Stimulated activated naive CD8-positive, alpha-beta T cell treated with anti-CD3 and anti-CD28 coated beads, Interleukin-15, Interleukin-2, amounts not matched to agents 100 ng/mL and 50 ng/mL, for 24 hours (primary cell): ENCODE measurements at regions not wholly inside any gene's neighbourhood (a gene's known extent, or its start where the extent isn't known, plus 50 kb on each side); places are given as distances from the start of the nearest gene placed in this dataset.

Source experiments
- H3K27ac Mint-ChIP-seq: one replicate; pipeline ENCODE4 v1.8.0; 2021; ENCODE audit warnings: mild to moderate bottlenecking, mixed read lengths
- H3K27me3 Mint-ChIP-seq: one replicate; pipeline ENCODE4 v1.8.0; 2021; ENCODE audit warnings: mixed read lengths
- H3K36me3 Mint-ChIP-seq: one replicate; pipeline ENCODE4 v1.8.0; 2021; ENCODE audit warnings: low read depth, mixed read lengths
- H3K4me1 Mint-ChIP-seq: one replicate; pipeline ENCODE4 v1.8.0; 2021; ENCODE audit warnings: low read depth, mixed read lengths
- H3K4me3 Mint-ChIP-seq: one replicate; pipeline ENCODE4 v1.8.0; 2021; ENCODE audit warnings: mild to moderate bottlenecking, mixed read lengths
- H3K9me3 Mint-ChIP-seq: one replicate; pipeline ENCODE4 v1.8.0; 2021; ENCODE audit warnings: mixed read lengths

DNA sequence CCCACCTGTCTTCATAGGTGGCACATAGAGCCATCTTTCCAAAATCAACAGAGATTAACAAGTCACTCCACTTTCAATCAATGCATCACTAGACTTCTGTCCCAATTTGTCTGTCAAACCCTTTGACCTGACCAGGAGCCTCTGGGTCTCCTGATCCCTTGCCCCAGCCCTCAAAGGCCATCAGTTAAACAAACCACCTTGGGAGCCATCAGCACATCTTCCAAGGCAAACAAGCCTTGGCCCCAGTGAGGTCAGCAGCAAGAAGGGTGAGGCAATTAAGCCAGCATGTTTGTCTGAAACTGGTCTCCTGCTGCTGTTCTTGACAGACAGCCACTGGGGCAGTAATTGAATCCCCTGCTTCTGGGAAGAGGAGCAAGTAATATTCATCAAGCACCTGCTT is 742.8 kb upstream of the TBX3 start:
- no peak overlapping the region for H3K27ac Mint-ChIP-seq
- H3K36me3 Mint-ChIP-seq, result no peaks in the 10 kb centered on the region
- H3K9me3 Mint-ChIP-seq, result no peaks in the 10 kb centered on the region
- no peak overlapping the region for H3K4me3 Mint-ChIP-seq
- H3K4me1 Mint-ChIP-seq, result no peaks in the 10 kb centered on the region
- no peaks in the 10 kb centered on the region for H3K27me3 Mint-ChIP-seq

DNA sequence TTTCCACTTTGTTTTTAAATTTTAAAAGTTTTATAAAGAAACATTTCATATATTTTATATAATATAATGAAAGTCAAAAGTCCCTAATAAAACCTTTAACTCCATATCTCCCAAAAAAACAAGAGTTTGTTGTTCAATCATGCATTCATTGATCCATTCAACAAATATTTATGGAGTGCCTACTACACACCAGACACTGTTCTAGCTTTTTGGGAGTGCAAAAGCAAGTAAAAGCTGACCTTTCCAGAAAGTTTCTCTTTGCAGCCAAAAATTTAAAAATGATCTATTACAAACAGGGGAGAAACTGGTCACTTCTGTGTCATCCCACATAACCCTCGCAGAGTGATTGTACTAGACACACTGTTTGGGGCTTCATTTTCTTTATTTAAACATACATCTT is 740.0 kb upstream of the TBX3 start:
- Mint-ChIP-seq H3K4me1 (no peaks in the 10 kb centered on the region), H3K27me3 (no peaks in the 10 kb centered on the region), H3K4me3 (no peak overlapping the region)

DNA sequence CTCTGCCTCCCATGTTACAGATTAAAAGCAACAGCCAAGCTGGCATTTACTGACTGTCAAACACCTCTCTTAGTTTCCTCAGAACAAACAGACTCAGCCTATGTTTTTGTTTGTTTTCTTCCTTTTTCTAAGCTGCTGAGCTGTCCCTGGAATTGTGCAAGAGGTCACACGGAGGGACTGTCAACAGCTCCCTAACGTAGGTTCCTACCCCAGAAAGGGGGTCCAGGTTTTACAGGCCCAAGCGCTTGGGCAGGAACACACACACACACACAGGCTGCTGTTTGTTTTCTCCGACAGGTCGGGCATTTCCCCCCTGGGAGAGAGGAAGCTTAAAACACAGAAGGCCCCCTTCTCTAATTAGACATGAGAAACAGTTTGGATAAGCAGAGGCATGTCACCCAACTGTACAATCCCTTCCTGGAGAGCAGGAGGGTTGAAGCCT is 739.6 kb upstream of the TBX3 start:
- no peaks in the 10 kb centered on the region for H3K9me3 Mint-ChIP-seq
- no peak overlapping the region for H3K27ac Mint-ChIP-seq

More for the DNA sequence above, 740.0 kb upstream of the TBX3 start:
- no peaks in the 10 kb centered on the region for H3K9me3 Mint-ChIP-seq
- H3K36me3 Mint-ChIP-seq, result no peaks in the 10 kb centered on the region
- no peak overlapping the region for H3K27ac Mint-ChIP-seq

DNA sequence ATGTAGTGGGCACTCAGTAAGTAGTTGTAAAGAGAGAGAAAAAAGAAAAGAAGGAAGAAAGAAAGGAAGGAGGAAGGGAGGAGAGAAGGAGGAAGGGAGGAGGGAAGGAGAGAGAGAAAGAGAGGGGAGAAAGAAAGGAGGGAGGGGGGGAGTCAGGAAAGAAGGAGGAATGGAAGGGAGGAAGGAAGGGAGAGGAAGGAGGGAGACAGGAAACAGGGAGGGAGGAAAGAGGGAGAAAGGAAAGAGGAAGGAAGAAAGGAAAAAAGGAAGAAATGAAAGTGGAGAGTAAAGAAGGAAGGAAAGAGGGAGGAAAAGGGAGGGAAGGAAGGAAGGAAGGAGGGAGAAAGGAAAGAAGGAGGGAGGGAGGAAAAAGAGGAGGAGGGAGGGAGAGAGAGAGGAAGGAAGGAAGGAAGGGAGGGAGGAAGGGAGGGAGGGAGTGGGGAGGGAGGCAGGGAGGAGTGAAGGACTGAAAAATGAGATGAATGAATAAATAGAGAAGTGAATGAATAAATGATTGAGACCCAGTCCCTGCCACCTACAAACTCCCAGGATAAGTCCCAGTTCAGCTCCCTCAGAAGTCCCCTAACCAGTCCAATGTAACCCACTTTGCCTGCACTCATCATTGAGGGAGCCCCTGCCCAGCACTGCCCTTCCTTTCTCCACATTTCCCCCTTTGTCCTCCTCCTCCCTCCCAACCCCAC is 739.0 kb upstream of the TBX3 start:
- Mint-ChIP-seq H3K9me3 (no peaks in the 10 kb centered on the region), H3K27me3 (no peaks in the 10 kb centered on the region), H3K4me3 (no peak overlapping the region), H3K4me1 (no peaks in the 10 kb centered on the region), H3K36me3 (no peaks in the 10 kb centered on the region), H3K27ac (no peak overlapping the region)

More for the DNA sequence above, 739.6 kb upstream of the TBX3 start:
- no peaks in the 10 kb centered on the region for H3K27me3 Mint-ChIP-seq
- no peak overlapping the region for H3K4me3 Mint-ChIP-seq
- no peaks in the 10 kb centered on the region for H3K36me3 Mint-ChIP-seq
- H3K4me1 Mint-ChIP-seq, result no peaks in the 10 kb centered on the region

- H3K4me1 Mint-ChIP-seq, result no peaks in the 10 kb centered on the region
- no peak overlapping the region for H3K27ac Mint-ChIP-seq
- H3K36me3 Mint-ChIP-seq, result no peaks in the 10 kb centered on the region
- H3K4me3 Mint-ChIP-seq, result no peak overlapping the region
- peaks cover 4% of the 10 kb centered on the region for H3K9me3 Mint-ChIP-seq
- no peaks in the 10 kb centered on the region for H3K27me3 Mint-ChIP-seq
Measured at GRCh38 chr12:115421796-115422709, 738.1 kb upstream of the TBX3 start.

GRCh38 chr12:115421350-115421749 is 737.4 kb upstream of the TBX3 start:
- Mint-ChIP-seq H3K4me3 (no peak overlapping the region), H3K27ac (no peak overlapping the region), H3K36me3 (no peaks in the 10 kb centered on the region), H3K9me3 (peaks cover 8% of the 10 kb centered on the region), H3K4me1 (no peaks in the 10 kb centered on the region), H3K27me3 (no peaks in the 10 kb centered on the region)

DNA sequence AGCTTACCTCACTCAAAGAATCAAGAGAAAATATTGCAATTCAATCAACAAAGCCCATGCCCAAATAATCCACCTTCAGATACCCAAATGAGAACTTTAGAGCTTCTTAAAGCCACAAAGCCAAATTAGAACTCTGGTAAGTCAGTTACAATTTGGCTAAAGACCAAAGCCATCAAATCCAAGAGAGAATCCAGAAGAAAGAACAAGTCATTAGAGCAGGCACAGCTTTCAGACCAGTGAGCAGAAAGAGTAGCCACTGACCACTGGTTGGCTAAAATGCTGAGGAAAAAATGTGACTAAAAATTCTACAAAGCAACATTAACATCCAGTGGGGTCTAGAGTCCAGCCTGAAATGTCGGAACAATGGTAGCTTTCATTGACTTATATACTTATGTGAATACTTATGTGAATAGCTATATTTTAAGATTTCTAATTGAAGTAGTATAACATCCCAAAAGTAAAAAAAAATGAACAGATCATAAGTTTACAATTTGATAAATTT is 735.2 kb upstream of the TBX3 start:
- H3K4me3 Mint-ChIP-seq, result no peak overlapping the region
- H3K27me3 Mint-ChIP-seq, result no peaks in the 10 kb centered on the region
- no peaks in the 10 kb centered on the region for H3K4me1 Mint-ChIP-seq
- no peak overlapping the region for H3K27ac Mint-ChIP-seq
- H3K9me3 Mint-ChIP-seq, result peaks cover 13% of the 10 kb centered on the region
- H3K36me3 Mint-ChIP-seq, result no peaks in the 10 kb centered on the region

GRCh38 chr12:115417610-115418009 is 733.6 kb upstream of the TBX3 start:
- H3K9me3 Mint-ChIP-seq, result peaks cover 13% of the 10 kb centered on the region
- no peak overlapping the region for H3K27ac Mint-ChIP-seq
- no peaks in the 10 kb centered on the region for H3K4me1 Mint-ChIP-seq
- H3K36me3 Mint-ChIP-seq, result no peaks in the 10 kb centered on the region
- H3K27me3 Mint-ChIP-seq, result no peaks in the 10 kb centered on the region
- no peak overlapping the region for H3K4me3 Mint-ChIP-seq

GRCh38 chr12:115416869-115417268 is 732.9 kb upstream of the TBX3 start:
- Mint-ChIP-seq H3K36me3 (no peaks in the 10 kb centered on the region), H3K4me1 (no peaks in the 10 kb centered on the region), H3K27ac (no peak overlapping the region), H3K4me3 (no peak overlapping the region), H3K9me3 (peaks cover 13% of the 10 kb centered on the region), H3K27me3 (no peaks in the 10 kb centered on the region)

DNA sequence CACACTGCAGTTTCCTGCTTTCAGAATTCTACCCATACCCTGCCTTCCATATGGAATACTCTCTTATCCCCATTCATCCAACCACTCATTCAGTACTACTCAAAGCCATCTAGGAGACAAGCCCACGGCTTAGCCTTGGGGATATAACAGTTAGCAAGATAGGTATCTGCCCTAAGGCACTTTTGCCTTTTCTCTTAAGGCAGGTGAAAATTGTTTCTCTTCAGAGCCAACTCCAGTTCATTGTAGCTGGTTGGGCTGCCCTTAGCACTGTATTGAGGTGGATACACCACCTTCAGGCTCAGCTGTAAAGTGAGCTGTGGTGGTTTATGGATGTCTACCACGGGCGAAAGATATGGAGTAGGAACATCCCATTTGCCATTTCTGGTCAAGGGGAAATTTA is 729.7 kb upstream of the TBX3 start:
- H3K9me3 Mint-ChIP-seq, result peaks cover 13% of the 10 kb centered on the region
- H3K27me3 Mint-ChIP-seq, result no peaks in the 10 kb centered on the region
- no peak overlapping the region for H3K27ac Mint-ChIP-seq

DNA sequence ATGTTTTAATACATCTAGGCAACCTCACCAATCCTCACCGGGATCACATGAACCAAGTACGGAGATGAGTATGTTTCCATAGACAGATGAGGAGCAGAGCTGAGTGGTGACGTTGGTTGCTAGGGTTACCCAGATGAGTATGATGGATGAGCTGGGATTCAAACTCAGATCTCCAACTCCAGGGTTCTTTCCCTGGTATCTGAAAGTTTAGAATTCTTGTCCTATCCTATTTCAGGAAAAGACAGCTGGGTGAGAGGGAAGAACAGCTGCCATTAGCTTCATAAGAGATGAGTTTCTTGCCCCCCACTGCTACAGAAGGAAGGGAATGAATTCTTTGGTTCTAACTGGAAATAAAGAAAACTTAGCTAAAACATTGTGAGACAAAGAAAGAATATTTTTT is 728.9 kb upstream of the TBX3 start:
- Mint-ChIP-seq H3K27me3 (no peaks in the 10 kb centered on the region), H3K4me1 (no peaks in the 10 kb centered on the region), H3K9me3 (peaks cover 13% of the 10 kb centered on the region), H3K36me3 (no peaks in the 10 kb centered on the region), H3K4me3 (no peak overlapping the region), H3K27ac (no peak overlapping the region)

More for the DNA sequence above, 729.7 kb upstream of the TBX3 start:
- Mint-ChIP-seq H3K36me3 (no peaks in the 10 kb centered on the region), H3K4me1 (no peaks in the 10 kb centered on the region), H3K4me3 (no peak overlapping the region)

DNA sequence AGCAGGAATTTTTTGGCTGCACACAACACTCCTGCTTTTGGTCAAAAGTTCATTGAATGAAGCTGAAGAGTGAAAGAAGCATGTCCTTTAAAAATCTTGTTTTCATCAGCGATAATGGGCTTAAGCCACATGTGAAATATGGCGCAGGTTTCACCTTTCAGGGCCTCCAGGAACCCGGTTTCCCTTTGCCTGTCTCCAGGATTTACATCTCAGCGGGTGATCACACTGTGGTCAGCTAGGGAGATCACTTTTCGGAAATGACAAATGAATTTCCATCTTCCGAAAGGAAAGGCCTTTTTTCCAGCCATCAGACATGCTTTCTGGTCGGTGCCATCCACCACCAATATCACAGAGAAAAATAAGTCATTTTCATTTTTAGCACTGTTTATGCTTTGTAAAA is 727.1 kb upstream of the TBX3 start:
- peaks cover 4% of the 10 kb centered on the region for H3K9me3 Mint-ChIP-seq
- no peaks in the 10 kb centered on the region for H3K27me3 Mint-ChIP-seq
- no peak overlapping the region for H3K4me3 Mint-ChIP-seq
- no peak overlapping the region for H3K27ac Mint-ChIP-seq
- no peaks in the 10 kb centered on the region for H3K36me3 Mint-ChIP-seq
- no peaks in the 10 kb centered on the region for H3K4me1 Mint-ChIP-seq

- Mint-ChIP-seq H3K9me3 (no peaks in the 10 kb centered on the region), H3K27me3 (no peaks in the 10 kb centered on the region), H3K4me1 (no peaks in the 10 kb centered on the region), H3K36me3 (no peaks in the 10 kb centered on the region), H3K4me3 (no peak overlapping the region), H3K27ac (no peak overlapping the region)
Measured at GRCh38 chr12:115408642-115409041, 724.7 kb upstream of the TBX3 start.

DNA sequence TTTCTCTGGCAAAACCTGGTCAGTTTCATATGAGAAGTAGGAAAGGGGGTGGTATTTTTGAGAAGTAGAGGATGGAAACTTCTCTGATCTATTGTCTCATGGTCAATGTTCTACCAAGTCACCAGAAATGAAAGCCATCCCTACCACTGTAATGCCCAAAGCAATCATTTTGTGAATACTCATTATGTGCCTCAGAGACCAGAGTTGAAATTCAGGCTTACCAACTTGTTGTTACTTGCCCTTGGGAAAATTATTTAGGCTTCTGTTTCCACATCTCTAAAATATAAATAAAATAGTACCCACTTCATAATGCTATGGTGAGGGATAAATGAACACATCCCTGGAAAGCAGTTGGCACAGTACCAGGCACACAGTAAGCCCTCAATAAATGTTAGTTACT is 723.7 kb upstream of the TBX3 start:
- Mint-ChIP-seq H3K4me3 (no peak overlapping the region), H3K36me3 (no peaks in the 10 kb centered on the region), H3K27me3 (no peaks in the 10 kb centered on the region), H3K9me3 (no peaks in the 10 kb centered on the region), H3K4me1 (no peaks in the 10 kb centered on the region), H3K27ac (no peak overlapping the region)

- H3K27me3 Mint-ChIP-seq, result no peaks in the 10 kb centered on the region
- H3K36me3 Mint-ChIP-seq, result no peaks in the 10 kb centered on the region
- no peak overlapping the region for H3K4me3 Mint-ChIP-seq
- H3K4me1 Mint-ChIP-seq, result no peaks in the 10 kb centered on the region
- H3K27ac Mint-ChIP-seq, result no peak overlapping the region
- H3K9me3 Mint-ChIP-seq, result no peaks in the 10 kb centered on the region
Measured at GRCh38 chr12:115407036-115407435, 723.1 kb upstream of the TBX3 start.
